ENCODE measurements at regions not wholly inside any gene's neighbourhood (a gene's known extent, or its start where the extent isn't known, plus 50 kb on each side); places are given as distances from the start of the nearest gene placed in this dataset.

DNA sequence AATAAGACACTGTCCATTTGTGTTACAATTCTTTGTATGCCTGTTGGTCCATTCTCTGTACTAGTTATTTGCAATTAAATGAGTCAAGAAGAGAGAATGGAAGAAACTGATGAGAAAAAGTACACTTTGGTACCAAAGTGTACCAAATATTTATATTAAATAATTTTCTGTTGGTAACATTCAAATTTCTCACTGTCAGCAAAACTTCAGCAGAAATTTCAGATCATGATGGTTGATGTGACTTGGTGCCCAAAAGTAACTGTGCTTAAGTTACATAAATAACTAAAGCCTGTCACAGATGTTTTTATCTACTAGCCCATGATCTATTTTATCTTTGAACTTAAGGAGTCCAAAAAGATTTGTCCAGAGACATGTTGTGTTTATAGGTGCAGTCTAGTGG is 274.4 kb upstream of the CXADR start:
- TF ChIP-seq, protein P1, sequence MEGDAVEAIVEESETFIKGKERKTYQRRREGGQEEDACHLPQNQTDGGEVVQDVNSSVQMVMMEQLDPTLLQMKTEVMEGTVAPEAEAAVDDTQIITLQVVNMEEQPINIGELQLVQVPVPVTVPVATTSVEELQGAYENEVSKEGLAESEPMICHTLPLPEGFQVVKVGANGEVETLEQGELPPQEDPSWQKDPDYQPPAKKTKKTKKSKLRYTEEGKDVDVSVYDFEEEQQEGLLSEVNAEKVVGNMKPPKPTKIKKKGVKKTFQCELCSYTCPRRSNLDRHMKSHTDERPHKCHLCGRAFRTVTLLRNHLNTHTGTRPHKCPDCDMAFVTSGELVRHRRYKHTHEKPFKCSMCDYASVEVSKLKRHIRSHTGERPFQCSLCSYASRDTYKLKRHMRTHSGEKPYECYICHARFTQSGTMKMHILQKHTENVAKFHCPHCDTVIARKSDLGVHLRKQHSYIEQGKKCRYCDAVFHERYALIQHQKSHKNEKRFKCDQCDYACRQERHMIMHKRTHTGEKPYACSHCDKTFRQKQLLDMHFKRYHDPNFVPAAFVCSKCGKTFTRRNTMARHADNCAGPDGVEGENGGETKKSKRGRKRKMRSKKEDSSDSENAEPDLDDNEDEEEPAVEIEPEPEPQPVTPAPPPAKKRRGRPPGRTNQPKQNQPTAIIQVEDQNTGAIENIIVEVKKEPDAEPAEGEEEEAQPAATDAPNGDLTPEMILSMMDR (IDR thresholded peaks at IDR 0.05 in 8 of 11, conservative IDR thresholded peaks at IDR 0.05 in 3 of 11), result no peak
- TF ChIP-seq POLR2AphosphoS5 (IDR thresholded peaks at IDR 0.05) (no peak), POLR2A (IDR thresholded peaks at IDR 0.05) (no peak)

Measured in spleen (tissue), 7 donors.